Ishikawa (cell line): ENCODE measurements at regions not wholly inside any gene's neighbourhood (a gene's known extent, or its start where the extent isn't known, plus 50 kb on each side); places are given as distances from the start of the nearest gene placed in this dataset.

ENCODE experiments used
- CEBPB ChIP-seq: IDR thresholded peaks from 2 replicates; pipeline ENCODE4 v1.6.1; 2012
- NFIC ChIP-seq: IDR thresholded peaks from 2 replicates; pipeline ENCODE4 v1.6.1; 2012
- TF ChIP-seq, protein P1 (sequence below): IDR thresholded peaks from 2 replicates; pipeline ENCODE4 v1.6.1; 2012; ENCODE audit warnings: low read depth, mild to moderate bottlenecking
- TF ChIP-seq, protein P2 (sequence below): IDR thresholded peaks from 2 replicates; pipeline ENCODE4 v1.6.1; 2012

DNA sequence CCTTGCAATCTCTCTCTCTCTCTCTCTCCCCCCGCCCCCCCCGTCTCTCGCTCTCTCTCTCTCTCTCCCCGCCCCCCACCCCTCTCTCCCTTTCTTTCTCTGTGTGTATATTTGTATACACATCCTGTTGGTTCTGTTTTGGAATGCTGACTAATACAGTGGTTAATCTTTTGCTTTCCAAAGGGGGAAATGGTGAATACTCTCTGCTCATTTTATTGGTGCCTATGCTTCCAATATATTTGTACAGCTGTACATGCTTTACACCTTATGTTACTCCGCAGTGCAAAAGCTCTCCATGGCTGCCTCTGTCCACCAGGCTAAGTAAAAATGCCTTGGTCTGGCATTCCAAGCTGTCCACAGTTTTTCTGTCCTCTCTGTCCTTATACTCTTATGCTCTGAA is 158.8 kb downstream of the RBMX2 start:
- no peak for TF ChIP-seq CEBPB
- TF ChIP-seq, protein P1, sequence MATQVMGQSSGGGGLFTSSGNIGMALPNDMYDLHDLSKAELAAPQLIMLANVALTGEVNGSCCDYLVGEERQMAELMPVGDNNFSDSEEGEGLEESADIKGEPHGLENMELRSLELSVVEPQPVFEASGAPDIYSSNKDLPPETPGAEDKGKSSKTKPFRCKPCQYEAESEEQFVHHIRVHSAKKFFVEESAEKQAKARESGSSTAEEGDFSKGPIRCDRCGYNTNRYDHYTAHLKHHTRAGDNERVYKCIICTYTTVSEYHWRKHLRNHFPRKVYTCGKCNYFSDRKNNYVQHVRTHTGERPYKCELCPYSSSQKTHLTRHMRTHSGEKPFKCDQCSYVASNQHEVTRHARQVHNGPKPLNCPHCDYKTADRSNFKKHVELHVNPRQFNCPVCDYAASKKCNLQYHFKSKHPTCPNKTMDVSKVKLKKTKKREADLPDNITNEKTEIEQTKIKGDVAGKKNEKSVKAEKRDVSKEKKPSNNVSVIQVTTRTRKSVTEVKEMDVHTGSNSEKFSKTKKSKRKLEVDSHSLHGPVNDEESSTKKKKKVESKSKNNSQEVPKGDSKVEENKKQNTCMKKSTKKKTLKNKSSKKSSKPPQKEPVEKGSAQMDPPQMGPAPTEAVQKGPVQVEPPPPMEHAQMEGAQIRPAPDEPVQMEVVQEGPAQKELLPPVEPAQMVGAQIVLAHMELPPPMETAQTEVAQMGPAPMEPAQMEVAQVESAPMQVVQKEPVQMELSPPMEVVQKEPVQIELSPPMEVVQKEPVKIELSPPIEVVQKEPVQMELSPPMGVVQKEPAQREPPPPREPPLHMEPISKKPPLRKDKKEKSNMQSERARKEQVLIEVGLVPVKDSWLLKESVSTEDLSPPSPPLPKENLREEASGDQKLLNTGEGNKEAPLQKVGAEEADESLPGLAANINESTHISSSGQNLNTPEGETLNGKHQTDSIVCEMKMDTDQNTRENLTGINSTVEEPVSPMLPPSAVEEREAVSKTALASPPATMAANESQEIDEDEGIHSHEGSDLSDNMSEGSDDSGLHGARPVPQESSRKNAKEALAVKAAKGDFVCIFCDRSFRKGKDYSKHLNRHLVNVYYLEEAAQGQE, result no peak
- TF ChIP-seq, protein P2, sequence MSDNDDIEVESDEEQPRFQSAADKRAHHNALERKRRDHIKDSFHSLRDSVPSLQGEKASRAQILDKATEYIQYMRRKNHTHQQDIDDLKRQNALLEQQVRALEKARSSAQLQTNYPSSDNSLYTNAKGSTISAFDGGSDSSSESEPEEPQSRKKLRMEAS, result no peak
- TF ChIP-seq NFIC, result no peak
